ENCODE measurements at regions not wholly inside any gene's neighbourhood (a gene's known extent, or its start where the extent isn't known, plus 50 kb on each side); places are given as distances from the start of the nearest gene placed in this dataset.
"Not testable (repeated sequence)": the region's sequence is repeated elsewhere in the genome, so short reads cannot be mapped to it uniquely, and the experiment has no call there.

GRCh38 chr9:106030146-106030545, 335.8 kb downstream of the TMEM38B start:
- not testable (repeated sequence) for TF ChIP-seq PPARA (CRISPR knock-in tag; IDR thresholded peaks at IDR 0.05; ENCODE audit: borderline replicate concordance); TOX (CRISPR knock-in tag; IDR thresholded peaks at IDR 0.05; ENCODE audit: borderline replicate concordance); CREB5 (CRISPR knock-in tag; IDR thresholded peaks at IDR 0.05; ENCODE audit: low read depth); PATZ1 (CRISPR knock-in tag; IDR thresholded peaks at IDR 0.05; ENCODE audit: borderline replicate concordance); ARNTL (CRISPR knock-in tag; IDR thresholded peaks at IDR 0.05; ENCODE audit: borderline replicate concordance, low read depth); TSHZ2 (CRISPR knock-in tag; IDR thresholded peaks at IDR 0.05); POU6F1 (CRISPR knock-in tag; IDR thresholded peaks at IDR 0.05; ENCODE audit: borderline replicate concordance, low read depth); ZFP30 (CRISPR knock-in tag; IDR thresholded peaks at IDR 0.05); TCF4 (CRISPR knock-in tag; IDR thresholded peaks at IDR 0.05; ENCODE audit: borderline replicate concordance); RARB (CRISPR knock-in tag; IDR thresholded peaks at IDR 0.05); ZC3H10 (CRISPR knock-in tag; IDR thresholded peaks at IDR 0.05); ZFP3 (CRISPR knock-in tag; IDR thresholded peaks at IDR 0.05); ZNF565 (CRISPR knock-in tag; conservative IDR thresholded peaks at IDR 0.05; ENCODE audit: low read depth); ISL1 (CRISPR knock-in tag; IDR thresholded peaks at IDR 0.05)
